ENCODE measurements at regions not wholly inside any gene's neighbourhood (a gene's known extent, or its start where the extent isn't known, plus 50 kb on each side); places are given as distances from the start of the nearest gene placed in this dataset.

GRCh38 chr16:62321606-62322005 is 285.4 kb upstream of the CDH8 start:
- TF ChIP-seq CTCF (IDR thresholded peaks at IDR 0.05) (no peak), POLR2A (IDR thresholded peaks at IDR 0.05) (no peak), POLR2AphosphoS5 (IDR thresholded peaks at IDR 0.05; ENCODE audit: insufficient read depth in 1 of 2, low read depth in 1 of 2) (no peak)

Data from vagina (tissue), 2 donors.